NT2/D1 (cell line): ENCODE measurements at regions not wholly inside any gene's neighbourhood (a gene's known extent, or its start where the extent isn't known, plus 50 kb on each side); places are given as distances from the start of the nearest gene placed in this dataset.
"Not testable (repeated sequence)": the region's sequence is repeated elsewhere in the genome, so short reads cannot be mapped to it uniquely, and the experiment has no call there.

ENCODE experiments used
- DNase-seq: peaks from one replicate; pipeline ENCODE4 v3.0.0-alpha.2; 2011; ENCODE audit warnings: low read depth, low spot score
- H3K27me3 ChIP-seq: 2 replicates; pipeline ENCODE4 v1.6.0; 2011; ENCODE audit warnings: mild to moderate bottlenecking; ENCODE audit not compliant: insufficient read length, insufficient read depth
- H3K36me3 ChIP-seq: 2 replicates; pipeline ENCODE4 v1.6.1; 2011; ENCODE audit warnings: mild to moderate bottlenecking, low read length, mixed read lengths; ENCODE audit not compliant: insufficient read depth, insufficient read length
- H3K4me1 ChIP-seq: 2 replicates; pipeline ENCODE4 v1.5.1; 2011; ENCODE audit not compliant: insufficient read depth, insufficient read length
- H3K4me3 ChIP-seq: 2 replicates; pipeline ENCODE4 v1.5.1; 2011; ENCODE audit warnings: low read depth; ENCODE audit not compliant: insufficient read length
- H3K9ac ChIP-seq: 2 replicates; pipeline ENCODE4 v1.6.0; 2011; ENCODE audit warnings: low read depth; ENCODE audit not compliant: insufficient read length
- H3K9me3 ChIP-seq: 2 replicates; pipeline ENCODE4 v1.5.1; 2011; ENCODE audit warnings: mild to moderate bottlenecking, low read length; ENCODE audit not compliant: insufficient read depth
- SUZ12 ChIP-seq: IDR thresholded peaks from 2 replicates; pipeline ENCODE4 v1.6.1; 2011; ENCODE audit not compliant: insufficient read length, insufficient read depth; ENCODE audit errors: extremely low read depth
- YY1 ChIP-seq: IDR thresholded peaks from 2 replicates; pipeline ENCODE4 v1.6.1; 2011; ENCODE audit not compliant: insufficient read length, insufficient read depth
- ZNF274 ChIP-seq: IDR thresholded peaks from 2 replicates; pipeline ENCODE4 v1.6.1; 2011; ENCODE audit warnings: mild to moderate bottlenecking, low read depth, low read length

GRCh38 chr3:4211610-4212009 is 91.6 kb upstream of the SETMAR start:
- no peak overlapping the region for H3K4me3 ChIP-seq
- H3K9ac ChIP-seq = no peak overlapping the region
- TF ChIP-seq YY1 = no peak
- TF ChIP-seq SUZ12 = no peak
- no peak for TF ChIP-seq ZNF274
- no peaks in the 10 kb centered on the region for H3K9me3 ChIP-seq
- H3K36me3 ChIP-seq = no peaks in the 10 kb centered on the region
- H3K27me3 ChIP-seq = no peaks in the 10 kb centered on the region
- DNase-seq = no peak
- no peaks in the 10 kb centered on the region for H3K4me1 ChIP-seq

- not testable (repeated sequence) for H3K36me3 ChIP-seq, H3K4me3 ChIP-seq, H3K9ac ChIP-seq, DNase-seq, H3K27me3 ChIP-seq, H3K4me1 ChIP-seq, H3K9me3 ChIP-seq
These were observed 89.7 kb upstream of the SETMAR start for GRCh38 chr3:4213420-4213819.

- DNase-seq, H3K36me3 ChIP-seq, H3K4me3 ChIP-seq, H3K9ac ChIP-seq, H3K9me3 ChIP-seq, H3K27me3 ChIP-seq, H3K4me1 ChIP-seq: not testable (repeated sequence)
These were observed 86.2 kb upstream of the SETMAR start for GRCh38 chr3:4216974-4217373.

- Histone ChIP-seq H3K4me1 (no peaks in the 10 kb centered on the region), H3K9me3 (no peaks in the 10 kb centered on the region), H3K27me3 (no peaks in the 10 kb centered on the region), H3K9ac (no peak overlapping the region), H3K4me3 (no peak overlapping the region), H3K36me3 (no peaks in the 10 kb centered on the region)
- TF ChIP-seq SUZ12 = no peak
- TF ChIP-seq YY1 = no peak
- no peak for TF ChIP-seq ZNF274
- no peak for DNase-seq
These were observed 84.5 kb upstream of the SETMAR start for GRCh38 chr3:4218456-4219226.

GRCh38 chr3:4219227-4219568 is 84.0 kb upstream of the SETMAR start:
- H3K9me3 ChIP-seq = no peaks in the 10 kb centered on the region
- no peaks in the 10 kb centered on the region for H3K27me3 ChIP-seq
- DNase-seq = no peak
- no peaks in the 10 kb centered on the region for H3K36me3 ChIP-seq
- TF ChIP-seq YY1 (no peak), ZNF274 (no peak), SUZ12 (no peak)
- H3K9ac ChIP-seq = no peak overlapping the region
- no peak overlapping the region for H3K4me3 ChIP-seq
- no peaks in the 10 kb centered on the region for H3K4me1 ChIP-seq

GRCh38 chr3:4220065-4220464 is 83.1 kb upstream of the SETMAR start:
- Histone ChIP-seq H3K27me3 (no peaks in the 10 kb centered on the region), H3K4me1 (no peaks in the 10 kb centered on the region), H3K9me3 (no peaks in the 10 kb centered on the region), H3K36me3 (no peaks in the 10 kb centered on the region), H3K4me3 (no peak overlapping the region), H3K9ac (no peak overlapping the region)
- TF ChIP-seq YY1 (no peak), SUZ12 (no peak), ZNF274 (no peak)
- DNase-seq = no peak

GRCh38 chr3:4222574-4223175 is 80.5 kb upstream of the SETMAR start:
- no peaks in the 10 kb centered on the region for H3K9me3 ChIP-seq
- no peaks in the 10 kb centered on the region for H3K4me1 ChIP-seq
- TF ChIP-seq ZNF274 (no peak), SUZ12 (no peak), YY1 (no peak)
- no peak for DNase-seq
- H3K4me3 ChIP-seq = no peak overlapping the region
- no peaks in the 10 kb centered on the region for H3K36me3 ChIP-seq
- H3K9ac ChIP-seq = no peak overlapping the region
- no peaks in the 10 kb centered on the region for H3K27me3 ChIP-seq

GRCh38 chr3:4223777-4224176 is 79.4 kb upstream of the SETMAR start:
- Histone ChIP-seq H3K36me3 (no peaks in the 10 kb centered on the region), H3K9me3 (no peaks in the 10 kb centered on the region), H3K4me1 (no peaks in the 10 kb centered on the region), H3K9ac (no peak overlapping the region), H3K4me3 (no peak overlapping the region), H3K27me3 (no peaks in the 10 kb centered on the region)
- TF ChIP-seq ZNF274 = no peak
- TF ChIP-seq YY1 = no peak
- no peak for TF ChIP-seq SUZ12
- DNase-seq = no peak
